Activated naive CD4-positive, alpha-beta T cell treated with anti-CD3 and anti-CD28 coated beads, Interleukin-2, amount 10 ng/mL, durations not matched to agents 7 days and 5 days (primary cell): ENCODE measurements at regions not wholly inside any gene's neighbourhood (a gene's known extent, or its start where the extent isn't known, plus 50 kb on each side); places are given as distances from the start of the nearest gene placed in this dataset.

Experiments
- CTCF ChIA-PET: fragments of 350-600 bp; sonication (Branson Sonifier 250); formaldehyde crosslinking; loops from one replicate; lab custom pipeline; 2021; ENCODE audit warnings: antibody characterized with exemption; lab: Charles Lee
- DNase-seq: peaks from one replicate; pipeline ENCODE4 v3.0.0-alpha.2; 2020
- H3K27ac Mint-ChIP-seq: one replicate; pipeline ENCODE4 v1.8.0; 2021; ENCODE audit warnings: mild to moderate bottlenecking, moderate library complexity, mixed read lengths
- H3K27me3 Mint-ChIP-seq: one replicate; pipeline ENCODE4 v1.8.0; 2021; ENCODE audit warnings: mild to moderate bottlenecking, mixed read lengths
- H3K36me3 Mint-ChIP-seq: one replicate; pipeline ENCODE4 v1.8.0; 2021; ENCODE audit warnings: mixed read lengths
- H3K4me1 Mint-ChIP-seq: one replicate; pipeline ENCODE4 v1.8.0; 2021; ENCODE audit warnings: mixed read lengths
- H3K4me3 Mint-ChIP-seq: one replicate; pipeline ENCODE4 v1.8.0; 2021; ENCODE audit warnings: mild to moderate bottlenecking, moderate library complexity, mixed read lengths
- H3K9me3 Mint-ChIP-seq: one replicate; pipeline ENCODE4 v1.8.0; 2021; ENCODE audit warnings: mixed read lengths

GRCh38 chr3:182723596-182723995, 69.7 kb upstream of the ATP11B start:
- Mint-ChIP-seq H3K27me3 (peaks cover 6% of the 10 kb centered on the region), H3K36me3 (no peaks in the 10 kb centered on the region), H3K4me3 (no peak overlapping the region), H3K9me3 (no peaks in the 10 kb centered on the region), H3K4me1 (no peaks in the 10 kb centered on the region), H3K27ac (no peak overlapping the region)
- no peak for DNase-seq
- CTCF ChIA-PET, result interaction anchor here (1.6 to 3.8 kb wide), 2 partner anchors 9 to 12 kb away, joined by 5 to 15 read pairs; no protein-coding TSS in a partner anchor

- CTCF ChIA-PET, result no interaction called here
- H3K9me3 Mint-ChIP-seq, result no peaks in the 10 kb centered on the region
- peaks cover 4% of the 10 kb centered on the region for H3K4me1 Mint-ChIP-seq
- no peak for DNase-seq
- H3K27me3 Mint-ChIP-seq, result peaks cover 16% of the 10 kb centered on the region
- no peak overlapping the region for H3K27ac Mint-ChIP-seq
- no peak overlapping the region for H3K4me3 Mint-ChIP-seq
- no peaks in the 10 kb centered on the region for H3K36me3 Mint-ChIP-seq
Observed at GRCh38 chr3:182725372-182726251, 67.7 kb upstream of the ATP11B start.

- Mint-ChIP-seq H3K36me3 (no peaks in the 10 kb centered on the region), H3K4me3 (no peak overlapping the region), H3K27me3 (peaks cover 20% of the 10 kb centered on the region), H3K4me1 (peaks cover 4% of the 10 kb centered on the region), H3K9me3 (no peaks in the 10 kb centered on the region), H3K27ac (no peak overlapping the region)
- no peak for DNase-seq
- CTCF ChIA-PET, result interaction anchor here (0.7 kb wide), 1 partner anchor 10 kb away, joined by 3 read pairs; no protein-coding TSS in a partner anchor
Observed at GRCh38 chr3:182726258-182727142, 66.8 kb upstream of the ATP11B start.

GRCh38 chr3:182728238-182728637, 65.1 kb upstream of the ATP11B start:
- DNase-seq, result no peak

GRCh38 chr3:182729903-182730674, 63.2 kb upstream of the ATP11B start:
- no peak for DNase-seq
- H3K4me3 Mint-ChIP-seq, result no peak overlapping the region
- H3K4me1 Mint-ChIP-seq, result peaks cover 4% of the 10 kb centered on the region
- no peak overlapping the region for H3K27ac Mint-ChIP-seq
- CTCF ChIA-PET, result interaction anchor here (0.6 to 0.9 kb wide), 2 partner anchors 16 to 382 kb away, joined by 3 read pairs; no protein-coding TSS in a partner anchor
- no peaks in the 10 kb centered on the region for H3K9me3 Mint-ChIP-seq
- H3K27me3 Mint-ChIP-seq, result peaks cover 36% of the 10 kb centered on the region
- H3K36me3 Mint-ChIP-seq, result no peaks in the 10 kb centered on the region

More at GRCh38 chr3:182728238-182728637, 65.1 kb upstream of the ATP11B start:
- H3K27me3 Mint-ChIP-seq, result peaks cover 32% of the 10 kb centered on the region
- peaks cover 4% of the 10 kb centered on the region for H3K4me1 Mint-ChIP-seq
- CTCF ChIA-PET, result no interaction called here
- no peaks in the 10 kb centered on the region for H3K9me3 Mint-ChIP-seq
- H3K36me3 Mint-ChIP-seq, result no peaks in the 10 kb centered on the region
- no peak overlapping the region for H3K4me3 Mint-ChIP-seq
- no peak overlapping the region for H3K27ac Mint-ChIP-seq

GRCh38 chr3:182730675-182731042, 62.6 kb upstream of the ATP11B start:
- H3K36me3 Mint-ChIP-seq, result no peaks in the 10 kb centered on the region
- H3K27me3 Mint-ChIP-seq, result peaks cover 33% of the 10 kb centered on the region
- no peak overlapping the region for H3K27ac Mint-ChIP-seq
- H3K9me3 Mint-ChIP-seq, result no peaks in the 10 kb centered on the region
- CTCF ChIA-PET, result interaction anchor here (0.6 kb wide), 1 partner anchor 381 kb away, joined by 3 read pairs; no protein-coding TSS in a partner anchor
- H3K4me1 Mint-ChIP-seq, result peaks cover 4% of the 10 kb centered on the region
- H3K4me3 Mint-ChIP-seq, result no peak overlapping the region
- no peak for DNase-seq

- Mint-ChIP-seq H3K27ac (no peak overlapping the region), H3K4me3 (no peak overlapping the region), H3K27me3 (peaks cover 33% of the 10 kb centered on the region), H3K9me3 (no peaks in the 10 kb centered on the region), H3K4me1 (peaks cover 4% of the 10 kb centered on the region), H3K36me3 (no peaks in the 10 kb centered on the region)
- no peak for DNase-seq
- CTCF ChIA-PET, result interaction anchor here (0.8 kb wide), 1 partner anchor 15 kb away, joined by 3 read pairs; no protein-coding TSS in a partner anchor
Observed at GRCh38 chr3:182731764-182732163, 61.5 kb upstream of the ATP11B start.

- H3K27me3 Mint-ChIP-seq, result peaks cover 33% of the 10 kb centered on the region
Observed at GRCh38 chr3:182732232-182733015, 60.9 kb upstream of the ATP11B start.

GRCh38 chr3:182735672-182736071, 57.6 kb upstream of the ATP11B start:
- no peak overlapping the region for H3K4me3 Mint-ChIP-seq
- no peak for DNase-seq
- H3K9me3 Mint-ChIP-seq, result no peaks in the 10 kb centered on the region
- no peaks in the 10 kb centered on the region for H3K36me3 Mint-ChIP-seq
- CTCF ChIA-PET, result interaction anchor here (1.1 kb wide), 1 partner anchor 24 kb away, joined by 3 read pairs; no protein-coding TSS in a partner anchor
- no peak overlapping the region for H3K27ac Mint-ChIP-seq
- peaks cover 32% of the 10 kb centered on the region for H3K27me3 Mint-ChIP-seq
- no peaks in the 10 kb centered on the region for H3K4me1 Mint-ChIP-seq

More at GRCh38 chr3:182732232-182733015, 60.9 kb upstream of the ATP11B start:
- no peak overlapping the region for H3K27ac Mint-ChIP-seq
- CTCF ChIA-PET, result no interaction called here
- DNase-seq, result no peak
- H3K4me1 Mint-ChIP-seq, result peaks cover 4% of the 10 kb centered on the region
- no peak overlapping the region for H3K4me3 Mint-ChIP-seq
- no peaks in the 10 kb centered on the region for H3K9me3 Mint-ChIP-seq
- H3K36me3 Mint-ChIP-seq, result no peaks in the 10 kb centered on the region

GRCh38 chr3:182737825-182738224, 55.5 kb upstream of the ATP11B start:
- Mint-ChIP-seq H3K36me3 (no peaks in the 10 kb centered on the region), H3K9me3 (no peaks in the 10 kb centered on the region), H3K4me1 (no peaks in the 10 kb centered on the region), H3K27me3 (peaks cover 22% of the 10 kb centered on the region), H3K4me3 (no peak overlapping the region), H3K27ac (no peak overlapping the region)
- DNase-seq, result no peak
- CTCF ChIA-PET, result no interaction called here

- H3K4me1 Mint-ChIP-seq, result no peaks in the 10 kb centered on the region
- CTCF ChIA-PET, result no interaction called here
- DNase-seq, result no peak
- no peak overlapping the region for H3K4me3 Mint-ChIP-seq
- no peak overlapping the region for H3K27ac Mint-ChIP-seq
- peaks cover 22% of the 10 kb centered on the region for H3K27me3 Mint-ChIP-seq
- H3K36me3 Mint-ChIP-seq, result no peaks in the 10 kb centered on the region
- no peaks in the 10 kb centered on the region for H3K9me3 Mint-ChIP-seq
Observed at GRCh38 chr3:182738583-182739411, 54.5 kb upstream of the ATP11B start.

GRCh38 chr3:182739619-182740018, 53.7 kb upstream of the ATP11B start:
- CTCF ChIA-PET, result no interaction called here
- Mint-ChIP-seq H3K4me1 (no peaks in the 10 kb centered on the region), H3K27me3 (peaks cover 17% of the 10 kb centered on the region)

More at GRCh38 chr3:182739619-182740018, 53.7 kb upstream of the ATP11B start:
- Mint-ChIP-seq H3K9me3 (no peaks in the 10 kb centered on the region), H3K27ac (no peak overlapping the region), H3K4me3 (no peak overlapping the region), H3K36me3 (no peaks in the 10 kb centered on the region)
- DNase-seq, result no peak
